Activated CD4-positive, alpha-beta T cell treated with anti-CD3 and anti-CD28 coated beads for 48 hours (primary cell): ENCODE measurements at regions not wholly inside any gene's neighbourhood (a gene's known extent, or its start where the extent isn't known, plus 50 kb on each side); places are given as distances from the start of the nearest gene placed in this dataset.
"Not testable (repeated sequence)": the region's sequence is repeated elsewhere in the genome, so short reads cannot be mapped to it uniquely, and the experiment has no call there.

Source experiments
- DNase-seq: peaks from one replicate; pipeline ENCODE4 v3.0.0-alpha.2; 2020

GRCh38 chr11:44456544-44457300 lies 108.7 kb upstream of the CD82 start:
- DNase-seq: no peak

- no peak for DNase-seq
Measured at GRCh38 chr11:44457862-44458261, 107.6 kb upstream of the CD82 start.

GRCh38 chr11:44463751-44464150 lies 101.7 kb upstream of the CD82 start:
- DNase-seq: no peak

GRCh38 chr11:44464741-44465140 lies 100.7 kb upstream of the CD82 start:
- no peak for DNase-seq

- DNase-seq: no peak
Measured at GRCh38 chr11:44466531-44467205, 98.8 kb upstream of the CD82 start.

GRCh38 chr11:44467413-44467812 lies 98.0 kb upstream of the CD82 start:
- DNase-seq: no peak

- no peak for DNase-seq
Measured at GRCh38 chr11:44467931-44468330, 97.5 kb upstream of the CD82 start.

- no peak for DNase-seq
Measured at GRCh38 chr11:44468345-44468988, 97.0 kb upstream of the CD82 start.

GRCh38 chr11:44469412-44469811 lies 96.1 kb upstream of the CD82 start:
- DNase-seq: no peak

- DNase-seq: no peak
Measured at GRCh38 chr11:44470854-44471253, 94.6 kb upstream of the CD82 start.

GRCh38 chr11:44471603-44472002 lies 93.9 kb upstream of the CD82 start:
- DNase-seq: no peak

GRCh38 chr11:44472916-44473315 lies 92.5 kb upstream of the CD82 start:
- no peak for DNase-seq

- no peak for DNase-seq
Measured at GRCh38 chr11:44474702-44475101, 90.8 kb upstream of the CD82 start.

GRCh38 chr11:44475114-44475686 lies 90.3 kb upstream of the CD82 start:
- no peak for DNase-seq

GRCh38 chr11:44482338-44482737 lies 83.1 kb upstream of the CD82 start:
- not testable (repeated sequence) for DNase-seq

- DNase-seq: no peak
Measured at GRCh38 chr11:44483919-44484610, 81.4 kb upstream of the CD82 start.

GRCh38 chr11:44488165-44488965 lies 77.1 kb upstream of the CD82 start:
- DNase-seq: no peak

GRCh38 chr11:44493383-44493782 lies 72.1 kb upstream of the CD82 start:
- DNase-seq: no peak

- no peak for DNase-seq
Measured at GRCh38 chr11:44493930-44494329, 71.5 kb upstream of the CD82 start.

- DNase-seq: no peak
Measured at GRCh38 chr11:44494785-44495184, 70.7 kb upstream of the CD82 start.

GRCh38 chr11:44496391-44496790 lies 69.1 kb upstream of the CD82 start:
- no peak for DNase-seq
